ENCODE measurements at regions not wholly inside any gene's neighbourhood (a gene's known extent, or its start where the extent isn't known, plus 50 kb on each side); places are given as distances from the start of the nearest gene placed in this dataset.
"Not testable (repeated sequence)": the region's sequence is repeated elsewhere in the genome, so short reads cannot be mapped to it uniquely, and the experiment has no call there.

GRCh38 chr1:56118676-56119075 lies 460.7 kb downstream of the PLPP3 start:
- DNase-seq (ENCODE audit: low spot score) = not testable (repeated sequence)

- no peak for DNase-seq (ENCODE audit: low spot score)
Observed at GRCh38 chr1:56115701-56116100, 463.7 kb downstream of the PLPP3 start.

GRCh38 chr1:56113679-56114078 lies 465.7 kb downstream of the PLPP3 start:
- DNase-seq (ENCODE audit: low spot score) = no peak

DNA sequence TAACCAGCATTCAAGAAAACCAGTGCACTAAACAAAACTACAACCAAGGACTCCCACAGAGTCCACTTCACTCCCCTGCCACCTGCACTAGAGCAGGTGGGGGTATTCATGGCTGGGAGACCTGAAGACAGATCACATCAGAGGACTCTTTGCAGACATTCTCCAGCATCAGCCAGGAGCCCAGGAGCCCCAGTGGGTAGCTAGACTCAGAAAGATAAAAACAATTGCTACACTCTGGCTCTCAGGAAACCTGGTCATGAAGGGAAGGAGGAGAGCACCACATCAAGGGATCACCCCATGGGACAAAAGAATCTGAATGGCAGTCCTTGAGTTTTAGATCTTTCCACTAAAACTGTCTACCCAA lies 472.1 kb downstream of the PLPP3 start:
- no peak for DNase-seq (ENCODE audit: low spot score)

- no peak for DNase-seq (ENCODE audit: low spot score)
Observed at GRCh38 chr1:56106531-56107274, 472.7 kb downstream of the PLPP3 start.

DNA sequence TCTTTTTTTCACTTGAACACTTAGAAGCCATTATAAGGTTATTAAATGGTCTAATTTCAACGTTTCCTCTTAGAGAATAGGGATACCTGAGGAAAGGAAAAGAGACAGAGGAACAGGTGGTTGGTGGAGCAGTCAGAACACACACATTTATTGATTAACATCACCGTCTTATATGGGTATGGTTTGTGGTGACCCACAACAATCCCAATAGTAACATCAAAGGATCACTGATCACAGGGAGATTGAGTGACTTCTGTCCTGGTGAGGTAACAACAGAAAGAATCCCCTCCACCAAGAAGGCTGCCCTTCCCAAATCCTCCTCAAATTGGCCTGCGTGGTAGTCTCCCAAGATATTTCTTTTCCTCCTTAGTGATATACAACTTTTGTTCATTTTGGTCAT lies 474.0 kb downstream of the PLPP3 start:
- DNase-seq (ENCODE audit: low spot score) = no peak

DNA sequence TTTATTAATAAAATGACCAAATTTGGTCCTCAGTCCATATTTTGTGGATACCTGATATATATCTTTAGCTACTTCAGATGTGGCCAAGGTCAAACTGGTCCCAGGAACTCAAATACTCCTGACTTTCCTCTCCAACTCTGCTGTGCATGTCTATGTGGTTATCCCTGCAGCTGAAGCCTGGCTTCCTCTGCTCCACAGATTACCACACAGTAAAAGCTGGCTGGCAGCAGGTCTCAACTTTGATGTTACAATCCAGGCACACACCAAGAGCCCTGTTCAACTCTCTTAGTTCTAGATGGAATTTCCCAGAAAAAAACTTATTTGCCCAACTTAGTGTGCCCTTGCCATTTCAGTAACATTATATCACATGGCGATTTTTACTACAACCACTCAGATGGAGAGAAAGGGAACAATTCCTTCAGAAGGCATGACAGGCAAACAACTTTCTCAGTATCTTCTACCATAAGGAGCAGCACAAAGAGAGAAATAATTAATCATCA lies 479.5 kb downstream of the PLPP3 start:
- no peak for DNase-seq (ENCODE audit: low spot score)

DNA sequence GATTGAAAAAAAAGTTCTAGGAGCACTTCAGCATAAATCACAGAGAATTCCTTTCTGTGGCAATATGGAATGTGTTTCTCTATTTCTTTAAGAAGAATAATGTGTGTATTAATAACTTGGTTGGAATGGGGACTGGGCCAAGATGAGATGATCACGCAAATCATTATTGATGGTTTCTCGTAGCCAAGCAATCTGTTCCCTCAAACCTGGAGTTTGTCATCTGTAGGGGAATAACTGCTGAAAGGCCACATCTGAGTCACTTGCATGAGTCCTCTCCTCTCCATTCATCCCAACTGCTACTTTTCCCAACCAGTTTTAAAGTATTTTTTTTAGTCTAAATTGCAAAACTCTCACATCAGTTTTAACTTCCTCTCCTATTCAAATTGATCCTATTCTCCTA lies 480.4 kb downstream of the PLPP3 start:
- no peak for DNase-seq (ENCODE audit: low spot score)

- no peak for DNase-seq (ENCODE audit: low spot score)
Observed at GRCh38 chr1:56097713-56098112, 481.6 kb downstream of the PLPP3 start.

DNA sequence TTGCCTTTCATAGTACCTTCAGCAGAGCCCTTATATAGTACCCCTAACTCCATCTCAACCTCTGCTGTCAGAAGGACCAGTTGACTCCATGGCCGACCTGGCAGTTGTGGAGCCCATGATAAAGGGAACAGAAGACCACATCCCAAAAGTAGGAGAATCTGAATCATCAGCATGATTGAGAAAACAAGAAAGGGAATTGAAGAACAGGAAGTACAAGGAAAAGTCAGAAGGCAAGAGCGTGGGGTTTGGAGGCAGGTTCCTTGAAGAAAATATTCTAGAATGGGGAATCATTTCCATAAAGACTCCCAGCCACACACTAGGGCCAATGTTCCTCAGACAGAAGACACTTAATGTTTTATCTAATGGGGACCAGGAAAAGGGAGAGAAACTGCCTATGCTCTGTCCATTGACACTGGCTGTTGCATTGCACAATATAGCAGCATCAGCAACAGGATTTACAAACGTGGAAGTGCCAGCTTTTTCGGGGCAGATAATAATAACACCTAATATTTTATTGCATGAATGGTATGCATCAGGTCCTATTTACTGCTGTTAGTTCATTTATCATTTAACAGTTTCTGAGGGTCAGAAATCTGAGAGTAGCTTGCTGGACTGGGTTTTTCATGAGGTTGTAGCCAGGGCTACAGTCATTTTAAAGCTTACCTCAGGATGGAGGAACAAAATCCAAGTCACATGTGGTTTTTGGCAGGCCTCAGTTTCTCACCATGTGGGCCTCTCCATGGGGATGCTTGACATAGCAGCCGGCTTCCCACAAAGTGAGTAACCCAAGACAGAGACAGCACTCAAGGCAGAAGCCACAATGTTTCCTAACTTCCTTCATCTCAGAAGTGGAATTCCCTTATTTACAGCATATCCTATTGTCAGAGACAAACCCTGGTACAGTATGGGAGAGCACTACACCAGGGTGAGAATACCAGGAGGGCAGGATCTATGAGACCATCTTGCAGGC lies 483.4 kb downstream of the PLPP3 start:
- no peak for DNase-seq (ENCODE audit: low spot score)

GRCh38 chr1:56094168-56094567 lies 485.2 kb downstream of the PLPP3 start:
- DNase-seq (ENCODE audit: low spot score) = no peak

- no peak for DNase-seq (ENCODE audit: low spot score)
Observed at GRCh38 chr1:56092684-56093570, 486.4 kb downstream of the PLPP3 start.

DNA sequence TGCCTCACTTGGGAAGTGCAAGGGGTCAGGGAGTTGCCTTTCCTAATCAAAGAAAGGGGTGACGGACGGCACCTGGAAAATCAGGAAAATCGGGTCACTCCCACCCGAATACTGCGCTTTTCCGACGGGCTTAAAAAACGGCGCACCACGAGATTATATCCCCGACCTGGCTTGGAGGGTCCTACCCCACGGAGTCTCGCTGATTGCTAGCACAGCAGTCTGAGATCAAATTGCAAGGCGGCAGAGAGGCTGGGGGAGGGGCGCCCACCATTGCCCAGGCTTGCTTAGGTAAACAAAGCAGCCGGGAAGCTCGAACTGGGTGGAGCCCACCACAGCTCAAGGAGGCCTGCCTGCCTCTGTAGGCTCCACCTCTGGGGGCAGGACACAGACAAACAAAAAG lies 489.5 kb downstream of the PLPP3 start:
- DNase-seq (ENCODE audit: low spot score) = not testable (repeated sequence)

GRCh38 chr1:56084246-56084645 lies 495.1 kb downstream of the PLPP3 start:
- no peak for DNase-seq (ENCODE audit: low spot score)

DNA sequence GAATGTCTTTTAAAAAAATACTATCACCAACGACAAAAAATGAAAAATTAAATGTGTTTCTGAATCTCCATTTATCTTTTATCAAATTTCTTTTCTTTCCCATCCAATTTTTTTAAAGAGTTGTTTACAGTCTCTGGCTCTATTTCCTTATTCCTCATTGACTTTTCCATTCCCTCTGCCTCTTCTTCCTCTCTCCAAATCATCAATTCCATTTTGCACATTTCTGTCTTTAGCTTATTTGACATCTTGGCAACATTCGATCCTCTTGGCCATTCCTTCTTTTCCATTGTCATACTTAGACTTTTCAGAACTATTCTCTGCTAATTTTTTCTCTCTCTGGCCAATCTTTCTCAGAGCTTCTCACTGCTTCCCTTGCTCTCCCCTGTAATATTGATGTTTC lies 497.6 kb downstream of the PLPP3 start:
- DNase-seq (ENCODE audit: low spot score) = no peak

DNA sequence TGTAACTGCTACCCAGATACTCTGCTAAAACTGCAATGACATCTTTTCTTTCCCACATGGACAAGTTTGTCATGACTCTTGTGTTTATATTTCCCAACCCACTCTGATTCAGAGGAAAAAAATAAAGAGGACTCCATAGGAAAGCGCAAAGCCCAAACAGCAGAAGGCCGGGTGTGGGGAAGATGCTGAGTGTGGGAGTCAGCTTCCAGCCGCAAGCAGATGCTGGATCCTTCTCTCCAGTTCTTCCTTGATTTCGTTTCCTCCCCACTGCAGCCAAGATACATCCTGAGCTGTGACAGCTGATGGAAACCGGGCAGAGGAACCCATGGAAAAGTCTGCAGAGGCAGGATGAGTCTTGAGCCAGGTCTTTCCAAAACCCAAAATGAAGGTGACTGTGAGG lies 498.2 kb downstream of the PLPP3 start:
- DNase-seq (ENCODE audit: low spot score) = no peak

- DNase-seq (ENCODE audit: low spot score) = no peak
Observed at GRCh38 chr1:56080123-56080522, 499.2 kb downstream of the PLPP3 start.

- no peak for DNase-seq (ENCODE audit: low spot score)
Observed at GRCh38 chr1:56079391-56079790, 500.0 kb downstream of the PLPP3 start.

DNA sequence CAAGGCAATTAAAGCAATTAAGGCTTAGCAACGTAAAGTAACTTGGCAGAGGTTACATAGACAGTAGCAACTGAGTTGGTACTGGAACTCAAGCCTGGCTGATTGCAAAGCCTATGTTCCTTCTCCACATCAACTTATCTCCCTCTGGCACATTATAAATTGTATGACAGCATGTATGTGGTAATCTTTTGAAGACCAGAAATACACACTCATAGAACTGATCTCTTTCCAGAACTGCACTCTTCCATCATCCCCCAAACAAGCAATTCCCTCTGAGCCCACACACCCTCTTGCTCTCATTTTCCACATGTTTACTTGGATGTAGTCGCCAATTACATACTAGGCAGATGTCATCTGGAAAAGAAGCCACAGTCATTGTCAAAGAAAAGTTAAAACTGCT lies 502.2 kb downstream of the PLPP3 start:
- no peak for DNase-seq (ENCODE audit: low spot score)

DNA sequence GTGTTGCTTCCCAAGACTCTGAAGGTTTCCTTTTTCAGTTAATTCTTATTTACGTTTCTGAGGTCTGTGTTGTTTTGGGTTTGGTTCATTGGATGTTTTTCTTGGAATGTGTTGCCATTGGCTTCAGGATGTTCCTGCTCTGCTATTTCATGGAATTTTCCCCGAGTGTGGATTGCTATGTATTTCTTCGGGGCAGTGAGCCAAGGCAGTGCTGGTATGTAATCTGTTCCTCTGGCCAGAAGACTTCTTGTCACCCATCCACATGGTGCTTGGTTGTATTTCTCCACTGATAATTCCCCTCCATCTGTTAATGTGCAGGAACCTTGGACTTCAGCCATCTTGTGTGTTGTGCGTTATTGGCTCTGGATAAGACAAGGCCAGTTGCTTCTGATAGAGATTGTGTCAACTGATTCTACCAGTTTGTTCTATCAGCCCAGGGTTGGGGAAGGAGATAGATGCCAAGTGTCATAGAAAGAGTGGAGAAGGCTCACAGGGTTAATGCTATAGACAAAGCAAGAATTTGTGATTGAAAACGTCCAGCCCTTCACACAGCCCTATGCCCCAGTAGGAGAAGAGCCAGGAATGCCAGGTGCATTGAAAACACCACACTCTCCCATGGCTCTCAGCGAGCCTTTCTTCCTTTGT lies 505.2 kb downstream of the PLPP3 start:
- DNase-seq (ENCODE audit: low spot score) = no peak

DNA sequence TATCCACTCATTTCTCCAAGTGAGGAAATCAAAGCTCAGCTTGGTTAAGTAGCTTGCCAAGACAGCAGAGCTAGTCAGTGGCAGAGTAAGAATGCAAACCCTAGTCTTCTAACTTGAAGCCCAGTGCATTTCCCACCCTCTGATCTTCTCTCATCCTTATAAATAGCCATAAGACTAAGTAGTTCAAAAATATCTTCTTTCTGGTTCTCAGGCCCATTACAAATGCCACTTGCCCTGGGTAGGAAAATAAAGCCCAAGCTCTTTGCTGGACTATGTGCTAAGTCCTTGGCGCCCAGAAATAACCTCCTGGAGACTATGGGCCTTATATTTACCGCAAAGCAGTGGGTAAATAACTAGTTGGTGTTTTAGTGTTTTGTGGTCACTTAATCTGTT lies 505.8 kb downstream of the PLPP3 start:
- no peak for DNase-seq (ENCODE audit: low spot score)

GRCh38 chr1:56073206-56073605 lies 506.2 kb downstream of the PLPP3 start:
- DNase-seq (ENCODE audit: low spot score) = no peak

Measured in iPS-NIHi11 (cell line).